Uterus (tissue), 2 donors: ENCODE measurements at regions not wholly inside any gene's neighbourhood (a gene's known extent, or its start where the extent isn't known, plus 50 kb on each side); places are given as distances from the start of the nearest gene placed in this dataset.

Experiments used
- CTCF ChIP-seq, 4 experiments: fragments of 200-600 bp in 2 of 4; fragments of 450-650 bp in 2 of 4; sonication (generic) in 2 of 4; IDR thresholded peaks; one replicate each; pipeline ENCODE4 v1.5.1; 2016 to 2019; ENCODE audit warnings: antibody characterized with exemption in 4 of 4, mild to moderate bottlenecking in 2 of 4, moderate library complexity in 1 of 4
- POLR2A ChIP-seq, 2 donors: fragments of 450-650 bp; IDR thresholded peaks; one replicate each; pipeline ENCODE4 v1.6.1; 2016; ENCODE audit warnings: antibody characterized with exemption in 2 of 2, mild to moderate bottlenecking in 1 of 2, moderate library complexity in 1 of 2

- TF ChIP-seq POLR2A (IDR thresholded peaks at IDR 0.05), result no peak
- no peak for TF ChIP-seq CTCF (IDR thresholded peaks at IDR 0.05)
Measured at GRCh38 chr2:10232096-10232815, 70.4 kb upstream of the HPCAL1 start.
